Caco-2 (cell line): ENCODE measurements at regions not wholly inside any gene's neighbourhood (a gene's known extent, or its start where the extent isn't known, plus 50 kb on each side); places are given as distances from the start of the nearest gene placed in this dataset.

Source experiments
- BruUV-seq: library from RNA; stranded (reverse); fragments of 400-500 nt; replicated peaks from 2 replicates; lab custom pipeline; 2021; lab: Mats Ljungman, UMichigan
- CTCF ChIA-PET: fragments of 300-600 bp; sonication (Branson Sonifier 250); formaldehyde crosslinking; loops from one replicate; lab custom pipeline; 2022; ENCODE audit warnings: antibody characterized with exemption; lab: Charles Lee
- POLR2A ChIA-PET: fragments of 300-600 bp; sonication (Branson Sonifier 250); formaldehyde crosslinking; loops from one replicate; lab custom pipeline; 2022; ENCODE audit warnings: antibody characterized with exemption; lab: Charles Lee
- DNase-seq, 2 experiments: peaks; one replicate each; pipeline versions ENCODE4 v3.0.0 to v3.0.0-alpha.2; 2020 to 2022
- H3K27me3 ChIP-seq: replicated peaks from 2 replicates; pipeline ENCODE4 v1.6.0; 2011; ENCODE audit warnings: low read length; ENCODE audit not compliant: control insufficient read depth, insufficient read depth
- H3K36me3 ChIP-seq: 2 replicates; pipeline ENCODE4 v1.5.1; 2011; ENCODE audit warnings: low read length; ENCODE audit not compliant: control insufficient read depth, insufficient read depth
- H3K4me1 ChIP-seq: fragments of 250-450 bp; sonication (Bioruptor Pico); 2 replicates; pipeline ENCODE4 v1.5.1; 2020; ENCODE audit warnings: mild to moderate bottlenecking
- H3K4me3 ChIP-seq: 2 replicates; pipeline ENCODE4 v1.5.1; 2011; ENCODE audit warnings: low read depth, mild to moderate bottlenecking, control low read depth, low read length
- H3K9me3 ChIP-seq: fragments of 250-450 bp; sonication (Bioruptor Pico); 2 replicates; pipeline ENCODE4 v1.5.1; 2020; ENCODE audit warnings: mild to moderate bottlenecking, moderate library complexity
- H3K27ac Mint-ChIP-seq: one replicate; pipeline ENCODE4 v1.8.0; 2022; ENCODE audit warnings: mixed read lengths; ENCODE audit not compliant: unreplicated experiment
- H3K27me3 Mint-ChIP-seq: one replicate; pipeline ENCODE4 v1.8.0; 2022; ENCODE audit warnings: mixed read lengths; ENCODE audit not compliant: insufficient read depth, unreplicated experiment
- H3K36me3 Mint-ChIP-seq: one replicate; pipeline ENCODE4 v1.8.0; 2022; ENCODE audit warnings: mild to moderate bottlenecking, mixed read lengths; ENCODE audit not compliant: insufficient read depth, unreplicated experiment
- H3K4me1 Mint-ChIP-seq: one replicate; pipeline ENCODE4 v1.8.0; 2022; ENCODE audit warnings: low read depth, mixed read lengths; ENCODE audit not compliant: unreplicated experiment
- H3K4me3 Mint-ChIP-seq: one replicate; pipeline ENCODE4 v1.8.0; 2022; ENCODE audit warnings: mild to moderate bottlenecking, moderate library complexity, mixed read lengths; ENCODE audit not compliant: unreplicated experiment
- H3K9me3 Mint-ChIP-seq: one replicate; pipeline ENCODE4 v1.8.0; 2022; ENCODE audit warnings: mixed read lengths; ENCODE audit not compliant: unreplicated experiment
- CTCF ChIP-seq, 2 experiments: fragments of 200-600 bp in 1 of 2; IDR thresholded peaks; 1 replicate in 1 of 2; 2 replicates in 1 of 2; pipeline versions ENCODE4 v1.5.1 to v1.8.0; 2011 to 2022; ENCODE audit warnings: antibody characterized with exemption in 1 of 2, control low read depth in 1 of 2, inconsistent platforms in 1 of 2, low read depth in 1 of 2, low read length in 1 of 2, mild to moderate bottlenecking in 1 of 2, moderate library complexity in 1 of 2; ENCODE audit not compliant: insufficient read depth in 1 of 2, severe bottlenecking in 1 of 2, unreplicated experiment in 1 of 2
- intact Hi-C: fragments of 100-400 bp; cut with micrococcal nuclease; formaldehyde crosslinking; loops from one replicate; pipeline ENCODE4 v1.10.0; 2022; ENCODE audit not compliant: unreplicated experiment

GRCh38 chr12:40464121-40464520, 228.1 kb upstream of the CNTN1 start:
- ChIA-PET CTCF (no interaction called here), POLR2A (no interaction called here)
- Mint-ChIP-seq H3K4me3 (no peak overlapping the region), H3K27ac (no peak overlapping the region), H3K9me3 (no peaks in the 10 kb centered on the region), H3K27me3 (peaks cover 6% of the 10 kb centered on the region), H3K36me3 (no peaks in the 10 kb centered on the region), H3K4me1 (no peaks in the 10 kb centered on the region)
- H3K9me3 ChIP-seq: no peaks in the 10 kb centered on the region
- H3K4me1 ChIP-seq: no peaks in the 10 kb centered on the region
- no peak overlapping the region for H3K4me3 ChIP-seq
- H3K27me3 ChIP-seq: no peaks in the 10 kb centered on the region
- DNase-seq: no peak
- TF ChIP-seq CTCF (IDR thresholded peaks at IDR 0.05; ENCODE audit: insufficient read depth in 1 of 2, low read depth in 1 of 2, low read length in 1 of 2, severe bottlenecking in 1 of 2, unreplicated experiment in 1 of 2): no peak
- no TSS peak for BruUV-seq
- intact Hi-C loops: no loop called here
- no peaks in the 10 kb centered on the region for H3K36me3 ChIP-seq

- H3K36me3 ChIP-seq: no peaks in the 10 kb centered on the region; the same call in 1 of the 2 replicates
- Mint-ChIP-seq H3K27ac (no peak overlapping the region), H3K36me3 (no peaks in the 10 kb centered on the region), H3K9me3 (no peaks in the 10 kb centered on the region), H3K4me1 (no peaks in the 10 kb centered on the region), H3K4me3 (no peak overlapping the region), H3K27me3 (peaks cover 6% of the 10 kb centered on the region)
- no peaks in the 10 kb centered on the region for H3K4me1 ChIP-seq
- CTCF ChIA-PET: no interaction called here
- no peak for DNase-seq
- no peak for TF ChIP-seq CTCF (IDR thresholded peaks at IDR 0.05; ENCODE audit: insufficient read depth in 1 of 2, low read depth in 1 of 2, low read length in 1 of 2, severe bottlenecking in 1 of 2, unreplicated experiment in 1 of 2)
- POLR2A ChIA-PET: no interaction called here
- no TSS peak for BruUV-seq
- no peaks in the 10 kb centered on the region for H3K27me3 ChIP-seq
- H3K9me3 ChIP-seq: no peaks in the 10 kb centered on the region
- H3K4me3 ChIP-seq: no peak overlapping the region
- intact Hi-C loops: no loop called here
Measured at GRCh38 chr12:40469736-40470135, 222.5 kb upstream of the CNTN1 start.

GRCh38 chr12:40473962-40474361, 218.3 kb upstream of the CNTN1 start:
- Histone ChIP-seq H3K36me3 (no peaks in the 10 kb centered on the region; the same call in 1 of the 2 replicates), H3K4me1 (no peaks in the 10 kb centered on the region), H3K27me3 (no peaks in the 10 kb centered on the region), H3K4me3 (no peak overlapping the region), H3K9me3 (no peaks in the 10 kb centered on the region; the same call in 1 of the 2 replicates)
- intact Hi-C loops: no loop called here
- Mint-ChIP-seq H3K4me1 (no peaks in the 10 kb centered on the region), H3K27ac (no peak overlapping the region), H3K36me3 (no peaks in the 10 kb centered on the region), H3K4me3 (no peak overlapping the region), H3K9me3 (peaks cover 3% of the 10 kb centered on the region), H3K27me3 (no peaks in the 10 kb centered on the region)
- no peak for TF ChIP-seq CTCF (IDR thresholded peaks at IDR 0.05; ENCODE audit: insufficient read depth in 1 of 2, low read depth in 1 of 2, low read length in 1 of 2, severe bottlenecking in 1 of 2, unreplicated experiment in 1 of 2)
- no peak for DNase-seq
- ChIA-PET POLR2A (no interaction called here), CTCF (no interaction called here)
- BruUV-seq: no TSS peak
